ENCODE measurements at regions not wholly inside any gene's neighbourhood (a gene's known extent, or its start where the extent isn't known, plus 50 kb on each side); places are given as distances from the start of the nearest gene placed in this dataset.
A peak's percentile ranks its signal among the peaks of the same experiment; 100 is the strongest.

- peak; percentile 75 for DNase-seq (ENCODE audit: low read depth)
Observed at GRCh38 chr4:160877087-160877790, 1286.6 kb downstream of the FSTL5 start.

GRCh38 chr4:160880180-160880579 is 1283.6 kb downstream of the FSTL5 start:
- peak; percentile 8 for DNase-seq (ENCODE audit: low read depth)

DNA sequence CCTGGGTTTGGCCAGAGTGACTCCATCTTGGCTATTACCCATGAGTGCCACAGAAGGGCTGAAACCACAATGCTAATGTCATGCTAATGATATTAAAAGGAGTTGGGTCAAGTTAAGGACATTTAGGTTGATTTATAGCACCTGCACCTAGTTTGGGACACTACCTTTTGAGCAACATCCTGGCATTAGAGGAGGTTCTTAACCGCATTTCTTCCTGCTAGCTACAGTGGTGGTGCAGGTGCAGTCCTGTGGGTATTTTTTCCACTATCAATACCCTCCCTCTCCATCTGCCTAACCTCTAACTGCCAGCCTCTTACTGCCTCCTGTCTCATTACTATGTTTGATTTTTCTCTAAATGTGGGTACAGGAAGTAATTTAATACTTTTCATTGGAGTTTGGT is 1276.1 kb downstream of the FSTL5 start:
- no peak for DNase-seq (ENCODE audit: low read depth)

GRCh38 chr4:160894128-160894527 is 1269.7 kb downstream of the FSTL5 start:
- DNase-seq (ENCODE audit: low read depth): no peak

- no peak for DNase-seq (ENCODE audit: low read depth)
Observed at GRCh38 chr4:160894809-160895208, 1269.0 kb downstream of the FSTL5 start.

DNA sequence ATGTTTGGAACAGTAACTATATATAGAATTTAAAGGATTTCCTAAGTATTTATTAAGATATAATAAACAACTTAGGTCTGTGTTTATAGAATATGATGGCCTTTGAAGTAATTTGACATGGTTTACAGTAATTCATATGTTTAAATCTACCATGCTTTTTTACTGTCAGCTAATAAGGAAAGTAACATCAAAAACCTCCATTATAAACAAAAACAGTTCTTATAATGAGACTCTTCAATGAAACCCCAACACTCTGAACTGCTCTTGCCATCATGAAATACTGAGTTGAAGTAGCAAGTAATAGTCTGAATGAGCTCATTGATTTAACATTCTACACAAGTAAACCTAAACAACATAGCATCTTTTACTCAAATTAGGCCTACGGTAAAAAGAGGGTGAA is 1236.5 kb downstream of the FSTL5 start:
- DNase-seq (ENCODE audit: low read depth): no peak

- peak; percentile 9 for DNase-seq (ENCODE audit: low read depth)
Observed at GRCh38 chr4:160928482-160928881, 1235.3 kb downstream of the FSTL5 start.

DNA sequence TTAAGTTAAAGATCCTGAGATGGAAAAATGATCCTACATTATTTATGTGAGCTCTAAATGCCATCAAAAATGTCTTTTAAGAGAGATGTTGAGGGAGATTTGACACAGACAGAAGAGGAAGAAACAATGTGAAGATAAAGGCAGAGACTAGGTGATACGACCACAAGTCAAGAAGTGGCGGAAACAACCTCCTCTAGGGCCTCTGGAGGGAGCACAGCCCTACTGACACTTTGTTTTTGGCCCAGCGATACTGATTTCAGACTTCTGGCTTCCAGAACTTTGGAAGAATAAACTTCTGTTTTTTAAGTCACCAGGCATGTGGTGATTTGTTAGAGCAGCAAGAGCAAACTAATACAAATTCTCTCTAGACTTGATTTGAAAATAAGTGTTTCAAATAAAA is 1216.1 kb downstream of the FSTL5 start:
- no peak for DNase-seq (ENCODE audit: low read depth)

DNA sequence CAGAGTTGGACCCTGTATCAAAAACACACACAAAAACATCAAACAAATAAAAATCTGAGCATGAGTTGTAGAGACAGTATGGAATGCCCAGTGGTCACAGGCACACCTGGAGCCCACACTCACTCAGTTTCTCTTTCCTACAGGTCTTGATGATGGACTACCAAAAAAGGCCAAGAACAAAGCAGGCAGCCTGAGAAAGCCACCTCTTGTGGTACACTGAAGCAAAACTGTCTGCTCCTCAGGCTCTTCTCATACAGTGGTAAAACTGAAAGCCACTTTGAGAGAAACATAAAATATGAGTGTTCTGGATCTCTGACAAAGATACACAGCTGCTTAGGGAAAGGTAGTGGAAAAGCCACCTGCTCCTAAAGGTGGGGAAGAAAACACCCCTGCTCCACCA is 1206.9 kb downstream of the FSTL5 start:
- DNase-seq (ENCODE audit: low read depth): no peak

GRCh38 chr4:160969925-160970324 is 1193.9 kb downstream of the FSTL5 start:
- no peak for DNase-seq (ENCODE audit: low read depth)

GRCh38 chr4:160980091-160980490 is 1183.7 kb downstream of the FSTL5 start:
- DNase-seq (ENCODE audit: low read depth): no peak

GRCh38 chr4:160981083-160981482 is 1182.7 kb downstream of the FSTL5 start:
- DNase-seq (ENCODE audit: low read depth): no peak

- no peak for DNase-seq (ENCODE audit: low read depth)
Observed at GRCh38 chr4:160983035-160983434, 1180.8 kb downstream of the FSTL5 start.

GRCh38 chr4:161002386-161002785 is 1161.4 kb downstream of the FSTL5 start:
- DNase-seq (ENCODE audit: low read depth): no peak

- peak; percentile 43 for DNase-seq (ENCODE audit: low read depth)
Observed at GRCh38 chr4:161003418-161004057, 1160.3 kb downstream of the FSTL5 start.

- DNase-seq (ENCODE audit: low read depth): peak; percentile 13
Observed at GRCh38 chr4:161005746-161006145, 1158.1 kb downstream of the FSTL5 start.

DNA sequence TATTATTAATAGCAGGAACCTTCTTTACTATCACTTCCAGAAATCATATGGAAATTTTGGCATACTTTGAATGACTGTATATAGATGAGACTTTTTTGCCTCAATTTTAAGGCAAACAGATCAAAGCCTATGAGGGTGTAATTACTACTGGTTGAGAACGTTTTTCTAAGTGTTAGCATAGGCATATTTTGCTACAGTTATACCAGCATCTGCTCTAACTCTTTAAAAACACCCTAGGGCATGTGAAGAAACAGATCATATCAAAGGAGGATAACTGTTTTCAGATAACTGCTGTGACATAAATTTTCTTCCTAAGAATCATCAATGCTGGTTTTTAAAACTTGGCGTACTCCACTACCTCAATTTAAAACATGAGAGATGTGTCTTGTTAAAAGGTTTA is 1155.3 kb downstream of the FSTL5 start:
- DNase-seq (ENCODE audit: low read depth): no peak

DNA sequence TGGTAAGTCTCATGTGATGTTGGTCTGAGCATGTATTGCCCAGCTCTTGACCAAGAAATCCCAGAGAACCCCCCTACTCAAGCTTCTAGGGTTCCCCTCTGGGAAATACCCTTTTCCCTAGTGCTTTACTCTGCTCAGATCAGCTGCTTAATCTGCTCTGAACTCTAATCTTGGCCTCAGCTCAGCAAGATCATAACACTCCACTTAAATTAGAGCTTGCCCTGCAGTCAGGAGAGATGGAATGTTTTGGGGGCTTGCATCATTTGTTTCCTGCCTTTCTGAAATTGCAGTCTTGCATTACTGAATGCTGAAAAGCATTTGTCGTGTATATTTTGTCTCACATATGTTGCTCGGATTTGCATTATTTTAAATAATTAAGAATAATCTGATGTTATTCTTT is 1153.6 kb downstream of the FSTL5 start:
- DNase-seq (ENCODE audit: low read depth): peak; percentile 7

All from myocyte (in vitro differentiated cells).